Parathyroid adenoma (tissue), 2 donors: ENCODE measurements at regions not wholly inside any gene's neighbourhood (a gene's known extent, or its start where the extent isn't known, plus 50 kb on each side); places are given as distances from the start of the nearest gene placed in this dataset.

Source experiments
- H2AFZ ChIP-seq: fragments of 300-600 bp; sonication (generic); one replicate; pipeline ENCODE4 v1.7.0; 2017; ENCODE audit warnings: antibody characterized with exemption, mild to moderate bottlenecking
- H3K27ac ChIP-seq: fragments of 300-600 bp; sonication (generic); one replicate; pipeline ENCODE4 v1.7.0; 2017
- H3K27me3 ChIP-seq: fragments of 300-600 bp; sonication (generic); one replicate; pipeline ENCODE4 v1.7.0; 2017; ENCODE audit warnings: low read length; ENCODE audit not compliant: control insufficient read depth, insufficient read depth
- H3K36me3 ChIP-seq: fragments of 300-600 bp; sonication (generic); one replicate; pipeline ENCODE4 v1.7.0; 2017; ENCODE audit warnings: low read length; ENCODE audit not compliant: control insufficient read depth, insufficient read depth
- H3K4me1 ChIP-seq: fragments of 300-600 bp; sonication (generic); one replicate; pipeline ENCODE4 v1.7.0; 2017; ENCODE audit warnings: control low read depth
- H3K4me2 ChIP-seq: fragments of 300-600 bp; sonication (generic); one replicate; pipeline ENCODE4 v1.7.0; 2017; ENCODE audit warnings: low read length
- H3K4me3 ChIP-seq: fragments of 300-600 bp; sonication (generic); one replicate; pipeline ENCODE4 v1.7.0; 2017; ENCODE audit warnings: low read depth, low read length
- H3K79me2 ChIP-seq: fragments of 300-600 bp; sonication (generic); one replicate; pipeline ENCODE4 v1.7.0; 2017; ENCODE audit warnings: control low read depth
- H3K9ac ChIP-seq: fragments of 300-600 bp; sonication (generic); one replicate; pipeline ENCODE4 v1.7.0; 2017; ENCODE audit warnings: mild to moderate bottlenecking
- H3K9me3 ChIP-seq: fragments of 300-600 bp; sonication (generic); one replicate; pipeline ENCODE4 v1.7.0; 2017; ENCODE audit warnings: low read length; ENCODE audit not compliant: control insufficient read depth
- CTCF ChIP-seq: fragments of 300-600 bp; sonication (generic); IDR thresholded peaks from one replicate; pipeline ENCODE4 v1.7.0; 2017; ENCODE audit warnings: antibody characterized with exemption, mild to moderate bottlenecking
- donor health status: primary hyperparathyroidism.

GRCh38 chr5:91830361-91830953 lies 447.3 kb upstream of the ARRDC3 start:
- no peak overlapping the region for H3K4me2 ChIP-seq
- H3K4me1 ChIP-seq = no peaks in the 10 kb centered on the region
- no peaks in the 10 kb centered on the region for H3K79me2 ChIP-seq
- TF ChIP-seq CTCF = no peak
- H3K27ac ChIP-seq = no peak overlapping the region
- no peak overlapping the region for H3K4me3 ChIP-seq
- no peaks in the 10 kb centered on the region for H3K9me3 ChIP-seq
- H3K27me3 ChIP-seq = no peaks in the 10 kb centered on the region
- no peaks in the 10 kb centered on the region for H3K36me3 ChIP-seq
- no peak overlapping the region for H3K9ac ChIP-seq
- H2AFZ ChIP-seq = no peak overlapping the region

GRCh38 chr5:91825618-91826017 lies 442.5 kb upstream of the ARRDC3 start:
- Histone ChIP-seq H3K4me2 (no peak overlapping the region), H3K36me3 (no peaks in the 10 kb centered on the region), H3K27me3 (no peaks in the 10 kb centered on the region), H3K9ac (no peak overlapping the region), H2AFZ (no peak overlapping the region), H3K79me2 (no peaks in the 10 kb centered on the region), H3K9me3 (no peaks in the 10 kb centered on the region), H3K4me3 (no peak overlapping the region), H3K27ac (no peak overlapping the region), H3K4me1 (no peaks in the 10 kb centered on the region)
- no peak for TF ChIP-seq CTCF

GRCh38 chr5:91824406-91824805 lies 441.3 kb upstream of the ARRDC3 start:
- no peak overlapping the region for H2AFZ ChIP-seq
- TF ChIP-seq CTCF = no peak
- H3K9me3 ChIP-seq = no peaks in the 10 kb centered on the region
- H3K27ac ChIP-seq = no peak overlapping the region
- no peaks in the 10 kb centered on the region for H3K36me3 ChIP-seq
- H3K27me3 ChIP-seq = no peaks in the 10 kb centered on the region
- H3K4me1 ChIP-seq = no peaks in the 10 kb centered on the region
- H3K4me2 ChIP-seq = no peak overlapping the region
- H3K4me3 ChIP-seq = no peak overlapping the region
- H3K79me2 ChIP-seq = no peaks in the 10 kb centered on the region
- H3K9ac ChIP-seq = no peak overlapping the region

- H3K4me3 ChIP-seq = no peak overlapping the region
- H3K27ac ChIP-seq = no peak overlapping the region
- H3K4me2 ChIP-seq = no peak overlapping the region
- no peaks in the 10 kb centered on the region for H3K36me3 ChIP-seq
- no peaks in the 10 kb centered on the region for H3K9me3 ChIP-seq
- no peak overlapping the region for H2AFZ ChIP-seq
- H3K79me2 ChIP-seq = no peaks in the 10 kb centered on the region
- TF ChIP-seq CTCF = no peak
- H3K9ac ChIP-seq = no peak overlapping the region
- H3K4me1 ChIP-seq = no peaks in the 10 kb centered on the region
- no peaks in the 10 kb centered on the region for H3K27me3 ChIP-seq
Measured at GRCh38 chr5:91820874-91821273, 437.8 kb upstream of the ARRDC3 start.

GRCh38 chr5:91816681-91817080 lies 433.6 kb upstream of the ARRDC3 start:
- Histone ChIP-seq H3K79me2 (no peaks in the 10 kb centered on the region), H3K27me3 (no peaks in the 10 kb centered on the region), H3K4me2 (no peak overlapping the region), H3K9ac (no peak overlapping the region), H3K4me1 (no peaks in the 10 kb centered on the region), H3K4me3 (no peak overlapping the region), H3K36me3 (no peaks in the 10 kb centered on the region), H3K9me3 (no peaks in the 10 kb centered on the region), H2AFZ (no peak overlapping the region), H3K27ac (no peak overlapping the region)
- TF ChIP-seq CTCF = no peak
